ENCODE measurements at regions not wholly inside any gene's neighbourhood (a gene's known extent, or its start where the extent isn't known, plus 50 kb on each side); places are given as distances from the start of the nearest gene placed in this dataset.

DNA sequence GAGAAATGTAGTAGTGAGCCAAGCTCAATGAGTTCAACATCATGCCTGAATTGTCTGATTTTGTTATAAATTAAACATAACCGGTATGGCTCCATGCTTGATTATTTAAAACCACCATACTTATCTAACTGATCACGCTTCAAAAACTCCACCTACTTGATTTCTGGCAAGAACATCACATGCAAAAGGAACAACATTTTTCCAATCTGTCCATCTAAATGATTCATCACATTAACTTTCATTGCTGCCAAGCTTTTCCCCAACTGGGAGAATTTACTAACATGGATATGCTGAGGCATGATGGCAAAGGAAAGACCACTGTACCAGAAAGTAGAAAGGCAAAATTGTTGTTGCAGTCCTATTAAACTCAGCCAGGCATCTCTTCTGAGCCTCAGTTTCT, 286.8 kb downstream of the TRIB2 start:
- H3K79me2 ChIP-seq (ENCODE audit: low read length), result no peaks in the 10 kb centered on the region
- no peaks in the 10 kb centered on the region for H4K20me1 ChIP-seq (ENCODE audit: insufficient read depth, low read length)
- no peaks in the 10 kb centered on the region for H3K9me3 ChIP-seq (ENCODE audit: insufficient read depth, low read length)
- H3K4me1 ChIP-seq (ENCODE audit: low read length), result peaks cover 5% of the 10 kb centered on the region; the same call in 1 of the 2 replicates
- no peak overlapping the region for H3K4me2 ChIP-seq (ENCODE audit: low read length)
- no peak overlapping the region for H2AFZ ChIP-seq (ENCODE audit: low read depth, low read length)
- H3K4me3 ChIP-seq (ENCODE audit: low read length), result no peak overlapping the region
- H3K27me3 ChIP-seq (ENCODE audit: low read depth, low read length), result peaks cover 20% of the 10 kb centered on the region
- no peak overlapping the region for H3K9ac ChIP-seq (ENCODE audit: low read length)
- no peak overlapping the region for H3K27ac ChIP-seq (ENCODE audit: low read length)
- TF ChIP-seq EZH2phosphoT487 (IDR thresholded peaks at IDR 0.05; ENCODE audit: low read depth), result no peak
- TF ChIP-seq, protein P1, sequence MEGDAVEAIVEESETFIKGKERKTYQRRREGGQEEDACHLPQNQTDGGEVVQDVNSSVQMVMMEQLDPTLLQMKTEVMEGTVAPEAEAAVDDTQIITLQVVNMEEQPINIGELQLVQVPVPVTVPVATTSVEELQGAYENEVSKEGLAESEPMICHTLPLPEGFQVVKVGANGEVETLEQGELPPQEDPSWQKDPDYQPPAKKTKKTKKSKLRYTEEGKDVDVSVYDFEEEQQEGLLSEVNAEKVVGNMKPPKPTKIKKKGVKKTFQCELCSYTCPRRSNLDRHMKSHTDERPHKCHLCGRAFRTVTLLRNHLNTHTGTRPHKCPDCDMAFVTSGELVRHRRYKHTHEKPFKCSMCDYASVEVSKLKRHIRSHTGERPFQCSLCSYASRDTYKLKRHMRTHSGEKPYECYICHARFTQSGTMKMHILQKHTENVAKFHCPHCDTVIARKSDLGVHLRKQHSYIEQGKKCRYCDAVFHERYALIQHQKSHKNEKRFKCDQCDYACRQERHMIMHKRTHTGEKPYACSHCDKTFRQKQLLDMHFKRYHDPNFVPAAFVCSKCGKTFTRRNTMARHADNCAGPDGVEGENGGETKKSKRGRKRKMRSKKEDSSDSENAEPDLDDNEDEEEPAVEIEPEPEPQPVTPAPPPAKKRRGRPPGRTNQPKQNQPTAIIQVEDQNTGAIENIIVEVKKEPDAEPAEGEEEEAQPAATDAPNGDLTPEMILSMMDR (IDR thresholded peaks at IDR 0.05; ENCODE audit: low read depth, low read length), result no peak
- H3K36me3 ChIP-seq (replicated peaks; ENCODE audit: low read depth, low read length), result no peaks in the 10 kb centered on the region

DNA sequence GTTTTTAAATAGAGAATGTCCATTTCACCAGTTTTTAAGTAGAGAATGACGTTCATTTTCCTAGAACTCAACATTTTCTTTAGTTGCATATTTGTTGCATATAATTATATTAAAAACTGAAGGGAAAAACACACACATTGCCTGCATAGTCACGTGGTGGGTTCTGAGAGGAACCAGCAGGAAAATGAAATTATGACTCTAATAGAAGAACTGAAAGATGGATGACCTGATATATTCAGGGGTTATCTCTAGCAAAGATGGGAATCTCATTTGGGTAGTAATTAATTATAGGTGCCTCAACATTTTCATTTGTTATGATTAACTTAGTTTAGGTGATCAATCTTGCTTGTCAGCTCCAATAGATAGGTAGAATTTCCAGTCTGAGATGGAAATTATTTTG, 288.3 kb downstream of the TRIB2 start:
- no peak for TF ChIP-seq EZH2phosphoT487 (IDR thresholded peaks at IDR 0.05; ENCODE audit: low read depth)
- TF ChIP-seq, protein P1 (IDR thresholded peaks at IDR 0.05; ENCODE audit: low read depth, low read length), result no peak

DNA sequence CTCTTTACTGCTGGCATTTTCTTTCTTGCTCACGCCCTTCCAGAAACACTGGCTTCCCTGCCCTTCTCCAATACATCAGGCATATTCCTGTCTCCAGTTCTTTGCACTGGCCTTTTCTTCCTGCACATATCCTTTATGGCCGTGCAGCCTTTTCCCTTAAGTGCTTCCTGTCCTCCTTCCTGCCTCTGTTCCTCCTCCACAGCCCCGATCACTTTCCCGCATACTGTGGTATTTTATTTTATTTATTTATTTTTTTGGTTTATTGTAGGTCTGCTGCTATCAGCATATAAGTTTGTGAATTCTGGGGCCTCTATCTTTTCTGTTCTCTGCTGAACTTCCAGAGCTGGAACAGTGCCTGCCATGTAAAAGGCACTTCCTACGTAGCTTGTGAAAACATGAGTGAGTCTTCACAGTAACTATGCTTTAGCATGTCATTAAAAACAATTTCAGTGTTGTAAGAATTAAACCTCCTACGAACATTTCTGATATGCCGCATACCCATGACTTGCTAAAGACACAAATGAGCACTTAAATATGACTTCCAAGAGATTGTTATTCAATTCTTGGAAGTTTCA, 289.1 kb downstream of the TRIB2 start:
- Histone ChIP-seq H3K4me3 (ENCODE audit: low read length) (no peak overlapping the region), H3K27me3 (ENCODE audit: low read depth, low read length) (peaks cover 20% of the 10 kb centered on the region), H4K20me1 (ENCODE audit: insufficient read depth, low read length) (no peaks in the 10 kb centered on the region), H3K9ac (ENCODE audit: low read length) (no peak overlapping the region), H3K4me2 (ENCODE audit: low read length) (no peak overlapping the region), H3K9me3 (ENCODE audit: insufficient read depth, low read length) (no peaks in the 10 kb centered on the region), H3K36me3 (replicated peaks; ENCODE audit: low read depth, low read length) (no peaks in the 10 kb centered on the region), H3K4me1 (ENCODE audit: low read length) (peaks cover 5% of the 10 kb centered on the region; the same call in 1 of the 2 replicates), H3K27ac (ENCODE audit: low read length) (no peak overlapping the region), H2AFZ (ENCODE audit: low read depth, low read length) (no peak overlapping the region), H3K79me2 (ENCODE audit: low read length) (no peaks in the 10 kb centered on the region)
- TF ChIP-seq EZH2phosphoT487 (IDR thresholded peaks at IDR 0.05; ENCODE audit: low read depth), result no peak
- TF ChIP-seq, protein P1 (IDR thresholded peaks at IDR 0.05; ENCODE audit: low read depth, low read length), result no peak

More for the DNA sequence above, 288.3 kb downstream of the TRIB2 start:
- H4K20me1 ChIP-seq (ENCODE audit: insufficient read depth, low read length), result no peaks in the 10 kb centered on the region
- H3K27me3 ChIP-seq (ENCODE audit: low read depth, low read length), result peaks cover 20% of the 10 kb centered on the region
- H3K36me3 ChIP-seq (replicated peaks; ENCODE audit: low read depth, low read length), result no peaks in the 10 kb centered on the region
- no peak overlapping the region for H3K9ac ChIP-seq (ENCODE audit: low read length)
- H2AFZ ChIP-seq (ENCODE audit: low read depth, low read length), result no peak overlapping the region
- peaks cover 5% of the 10 kb centered on the region; the same call in 1 of the 2 replicates for H3K4me1 ChIP-seq (ENCODE audit: low read length)
- no peak overlapping the region for H3K27ac ChIP-seq (ENCODE audit: low read length)
- no peaks in the 10 kb centered on the region for H3K79me2 ChIP-seq (ENCODE audit: low read length)
- H3K9me3 ChIP-seq (ENCODE audit: insufficient read depth, low read length), result no peaks in the 10 kb centered on the region
- no peak overlapping the region for H3K4me3 ChIP-seq (ENCODE audit: low read length)
- no peak overlapping the region for H3K4me2 ChIP-seq (ENCODE audit: low read length)

DNA sequence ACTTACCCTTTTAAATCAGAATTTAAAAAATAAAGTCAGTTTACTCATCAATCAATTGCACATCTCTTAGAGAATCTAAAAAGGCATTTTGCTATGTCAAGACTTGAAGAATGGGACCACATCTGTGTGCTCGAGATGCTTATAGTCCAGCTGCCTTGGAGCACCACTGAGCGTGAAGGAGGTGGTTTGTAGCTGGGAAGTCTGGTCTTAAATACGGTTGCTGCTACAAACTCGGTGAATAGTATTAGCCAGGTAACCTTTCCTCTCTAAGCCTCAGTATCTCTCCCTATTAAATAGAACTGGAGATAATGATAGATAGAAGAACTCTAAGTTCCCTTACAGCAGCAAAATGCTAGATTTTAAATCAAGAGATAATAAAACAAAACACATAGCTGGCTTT, 289.7 kb downstream of the TRIB2 start:
- Histone ChIP-seq H3K9me3 (ENCODE audit: insufficient read depth, low read length) (no peaks in the 10 kb centered on the region), H2AFZ (ENCODE audit: low read depth, low read length) (no peak overlapping the region), H3K4me3 (ENCODE audit: low read length) (no peak overlapping the region), H3K4me1 (ENCODE audit: low read length) (peaks cover 5% of the 10 kb centered on the region; the same call in 1 of the 2 replicates), H3K36me3 (replicated peaks; ENCODE audit: low read depth, low read length) (no peaks in the 10 kb centered on the region), H3K27me3 (ENCODE audit: low read depth, low read length) (peaks cover 20% of the 10 kb centered on the region), H3K9ac (ENCODE audit: low read length) (no peak overlapping the region), H4K20me1 (ENCODE audit: insufficient read depth, low read length) (no peaks in the 10 kb centered on the region), H3K79me2 (ENCODE audit: low read length) (no peaks in the 10 kb centered on the region), H3K27ac (ENCODE audit: low read length) (no peak overlapping the region), H3K4me2 (ENCODE audit: low read length) (peak overlapping the region; percentile 6; the same call in 1 of the 2 replicates)
- TF ChIP-seq EZH2phosphoT487 (IDR thresholded peaks at IDR 0.05; ENCODE audit: low read depth), result no peak
- TF ChIP-seq, protein P1 (IDR thresholded peaks at IDR 0.05; ENCODE audit: low read depth, low read length), result no peak

Measured in OCI-LY3 (cell line).